ENCODE measurements at regions not wholly inside any gene's neighbourhood (a gene's known extent, or its start where the extent isn't known, plus 50 kb on each side); places are given as distances from the start of the nearest gene placed in this dataset.

- ChIA-PET CTCF (interaction anchor here (0.7 kb wide), 1 partner anchor 157 kb away, joined by 3 read pairs; no protein-coding TSS in a partner anchor), POLR2A (ENCODE audit: low non-redundant PET) (no interaction called here)
- H3K27ac ChIP-seq, result no peak overlapping the region
- TF ChIP-seq, protein P1, sequence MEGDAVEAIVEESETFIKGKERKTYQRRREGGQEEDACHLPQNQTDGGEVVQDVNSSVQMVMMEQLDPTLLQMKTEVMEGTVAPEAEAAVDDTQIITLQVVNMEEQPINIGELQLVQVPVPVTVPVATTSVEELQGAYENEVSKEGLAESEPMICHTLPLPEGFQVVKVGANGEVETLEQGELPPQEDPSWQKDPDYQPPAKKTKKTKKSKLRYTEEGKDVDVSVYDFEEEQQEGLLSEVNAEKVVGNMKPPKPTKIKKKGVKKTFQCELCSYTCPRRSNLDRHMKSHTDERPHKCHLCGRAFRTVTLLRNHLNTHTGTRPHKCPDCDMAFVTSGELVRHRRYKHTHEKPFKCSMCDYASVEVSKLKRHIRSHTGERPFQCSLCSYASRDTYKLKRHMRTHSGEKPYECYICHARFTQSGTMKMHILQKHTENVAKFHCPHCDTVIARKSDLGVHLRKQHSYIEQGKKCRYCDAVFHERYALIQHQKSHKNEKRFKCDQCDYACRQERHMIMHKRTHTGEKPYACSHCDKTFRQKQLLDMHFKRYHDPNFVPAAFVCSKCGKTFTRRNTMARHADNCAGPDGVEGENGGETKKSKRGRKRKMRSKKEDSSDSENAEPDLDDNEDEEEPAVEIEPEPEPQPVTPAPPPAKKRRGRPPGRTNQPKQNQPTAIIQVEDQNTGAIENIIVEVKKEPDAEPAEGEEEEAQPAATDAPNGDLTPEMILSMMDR (conservative IDR thresholded peaks at IDR 0.05; ENCODE audit: low read depth), result no peak
- DNase-seq (ENCODE audit: low spot score), result no peak
Measured at GRCh38 chr1:218759795-218760194, 413.9 kb upstream of the LYPLAL1 start.

GRCh38 chr1:218760601-218761570, 412.8 kb upstream of the LYPLAL1 start:
- ChIA-PET POLR2A (ENCODE audit: low non-redundant PET) (no interaction called here), CTCF (interaction anchor here (0.7 kb wide), 1 partner anchor 156 kb away, joined by 3 read pairs; no protein-coding TSS in a partner anchor)
- DNase-seq (ENCODE audit: low spot score), result no peak
- no peak overlapping the region for H3K27ac ChIP-seq
- TF ChIP-seq, protein P1 (conservative IDR thresholded peaks at IDR 0.05; ENCODE audit: low read depth), result no peak

DNA sequence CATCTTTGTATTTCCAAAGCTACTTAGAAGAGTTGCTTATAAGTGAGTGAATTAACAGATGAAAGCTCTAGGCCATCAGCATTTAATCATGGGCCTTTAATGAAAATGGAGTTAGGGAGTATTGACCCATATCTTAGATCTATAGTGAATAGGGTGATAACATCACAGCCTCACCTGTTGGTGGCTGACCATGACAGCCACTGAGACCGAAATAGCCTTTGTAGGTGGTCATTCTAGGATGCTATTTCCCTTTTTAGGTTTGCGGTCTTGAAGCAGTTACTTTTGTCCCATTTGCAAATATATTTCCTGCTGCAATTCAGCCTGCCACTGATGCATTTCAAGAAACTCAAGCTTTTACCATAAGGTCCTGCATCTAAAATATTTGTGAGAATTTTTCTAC, 410.1 kb upstream of the LYPLAL1 start:
- ChIA-PET CTCF (no interaction called here), POLR2A (ENCODE audit: low non-redundant PET) (no interaction called here)
- TF ChIP-seq, protein P1 (conservative IDR thresholded peaks at IDR 0.05; ENCODE audit: low read depth), result no peak
- no peak for DNase-seq (ENCODE audit: low spot score)
- no peak overlapping the region for H3K27ac ChIP-seq

- TF ChIP-seq, protein P1 (conservative IDR thresholded peaks at IDR 0.05; ENCODE audit: low read depth), result no peak
- CTCF ChIA-PET, result interaction anchor here (0.9 kb wide), 1 partner anchor 14 kb away, joined by 3 read pairs; no protein-coding TSS in a partner anchor
- POLR2A ChIA-PET (ENCODE audit: low non-redundant PET), result no interaction called here
- DNase-seq (ENCODE audit: low spot score), result no peak
- no peak overlapping the region for H3K27ac ChIP-seq
Measured at GRCh38 chr1:218765753-218766152, 407.9 kb upstream of the LYPLAL1 start.

DNA sequence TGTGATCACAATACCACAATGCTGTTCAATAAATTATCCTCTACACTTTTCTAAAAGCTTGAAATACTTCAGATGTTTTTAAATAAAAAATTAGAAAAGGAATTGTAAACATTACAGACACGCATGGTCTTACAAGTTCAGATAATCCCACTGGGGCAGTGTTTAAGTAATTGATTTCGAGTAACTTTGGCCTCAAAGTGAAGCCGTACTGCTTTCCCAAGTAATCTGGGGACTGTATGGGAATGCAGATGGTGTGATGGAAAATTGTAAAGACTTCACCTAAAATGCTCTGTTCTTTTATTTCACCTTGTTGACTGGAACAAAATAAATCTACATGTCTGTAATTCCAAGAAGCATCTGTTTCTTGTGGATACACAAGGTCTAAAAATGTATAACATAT, 401.7 kb upstream of the LYPLAL1 start:
- TF ChIP-seq, protein P1 (conservative IDR thresholded peaks at IDR 0.05; ENCODE audit: low read depth), result no peak
- H3K27ac ChIP-seq, result no peak overlapping the region
- no peak for DNase-seq (ENCODE audit: low spot score)
- POLR2A ChIA-PET (ENCODE audit: low non-redundant PET), result no interaction called here
- CTCF ChIA-PET, result no interaction called here

GRCh38 chr1:218772575-218772974, 401.1 kb upstream of the LYPLAL1 start:
- H3K27ac ChIP-seq, result no peak overlapping the region
- TF ChIP-seq, protein P1 (conservative IDR thresholded peaks at IDR 0.05; ENCODE audit: low read depth), result no peak
- POLR2A ChIA-PET (ENCODE audit: low non-redundant PET), result no interaction called here
- DNase-seq (ENCODE audit: low spot score), result no peak
- CTCF ChIA-PET, result no interaction called here
